ENCODE measurements at regions not wholly inside any gene's neighbourhood (a gene's known extent, or its start where the extent isn't known, plus 50 kb on each side); places are given as distances from the start of the nearest gene placed in this dataset.

GRCh38 chr2:155389224-155389623 lies 690.7 kb downstream of the KCNJ3 start:
- WGBS (ENCODE audit: insufficient coverage, low coverage, missing lambda C conversion rate): 4% methylated on average over 1 of the region's 1 CpG
- H4K20me1 ChIP-seq (replicated peaks; ENCODE audit: control insufficient read depth, insufficient read depth, low read length): no peaks in the 10 kb centered on the region
- FAIRE-seq (no peak), ATAC-seq (peak; percentile 79), DNase-seq (ENCODE audit: extremely low read depth in 1 of 4, low spot score in 3 of 4) (peak in 2 of 4 experiments; percentile 30 to 56)
- no peaks in the 10 kb centered on the region for H3K36me3 ChIP-seq (ENCODE audit: control insufficient read depth, insufficient read depth, low read length)
- H3K4me2 ChIP-seq (ENCODE audit: insufficient read depth, low read length): no peak overlapping the region
- no peaks in the 10 kb centered on the region for H3K9me3 ChIP-seq (replicated peaks; ENCODE audit: control insufficient read depth, insufficient read depth, low read depth, low read length)
- no peaks in the 10 kb centered on the region for H3K9me1 ChIP-seq (ENCODE audit: control insufficient read depth, insufficient read depth, low read length)
- H3K79me2 ChIP-seq (ENCODE audit: control insufficient read depth, insufficient read depth, low read length): peaks cover 12% of the 10 kb centered on the region; the same call in 1 of the 3 replicates
- intact Hi-C loops (cut with micrococcal nuclease): no loop called here
- H3K4me1 ChIP-seq (replicated peaks in 1 of 2; ENCODE audit: control insufficient read depth in 2 of 2, insufficient read depth in 2 of 2, low read length in 2 of 2): no peaks in the 10 kb centered on the region; a peak in 1 of 5 replicates
- H3K4me3 ChIP-seq: no peak overlapping the region
- BruUV-seq (replicated peaks): no TSS peak
- H2AFZ ChIP-seq (ENCODE audit: low read depth, low read length): no peak overlapping the region
- H3K27me3 ChIP-seq (ENCODE audit: control insufficient read depth in 2 of 2, insufficient read depth in 2 of 2, low read length in 2 of 2): no peaks in the 10 kb centered on the region
- in situ Hi-C loops (cut with MboI): no loop called here
- ChIA-PET CTCF (ENCODE audit: low intra/inter-chr PET ratio) (interaction anchor here (0.6 kb wide), 1 partner anchor 10 kb away, joined by 3 read pairs; no protein-coding TSS in a partner anchor), POLR2A (no interaction called here)
- H3K27ac ChIP-seq (ENCODE audit: extremely low read depth, low read depth, low read length): no peak overlapping the region
- H3K9ac ChIP-seq (ENCODE audit: insufficient read depth in 1 of 2, low read depth in 2 of 2, low read length in 2 of 2): no peak overlapping the region
- TF ChIP-seq HMG20A (CRISPR knock-in tag; conservative IDR thresholded peaks at IDR 0.05): no peak
- no peak for TF ChIP-seq KLF13 (tag; IDR thresholded peaks at IDR 0.05; ENCODE audit: borderline replicate concordance, low read depth)
- no peak for TF ChIP-seq RHOXF2B (CRISPR knock-in tag; conservative IDR thresholded peaks at IDR 0.05)
- TF ChIP-seq, protein P1, sequence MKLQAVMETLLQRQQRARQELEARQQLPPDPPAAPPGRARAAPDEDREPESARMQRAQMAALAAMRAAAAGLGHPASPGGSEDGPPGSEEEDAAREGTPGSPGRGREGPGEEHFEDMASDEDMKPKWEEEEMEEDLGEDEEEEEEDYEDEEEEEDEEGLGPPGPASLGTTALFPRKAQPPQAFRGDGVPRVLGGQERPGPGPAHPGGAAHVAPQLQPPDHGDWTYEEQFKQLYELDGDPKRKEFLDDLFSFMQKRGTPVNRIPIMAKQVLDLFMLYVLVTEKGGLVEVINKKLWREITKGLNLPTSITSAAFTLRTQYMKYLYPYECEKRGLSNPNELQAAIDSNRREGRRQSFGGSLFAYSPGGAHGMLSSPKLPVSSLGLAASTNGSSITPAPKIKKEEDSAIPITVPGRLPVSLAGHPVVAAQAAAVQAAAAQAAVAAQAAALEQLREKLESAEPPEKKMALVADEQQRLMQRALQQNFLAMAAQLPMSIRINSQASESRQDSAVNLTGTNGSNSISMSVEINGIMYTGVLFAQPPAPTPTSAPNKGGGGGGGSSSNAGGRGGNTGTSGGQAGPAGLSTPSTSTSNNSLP (IDR thresholded peaks at IDR 0.05; ENCODE audit: borderline replicate concordance, low read depth, low read length): no peak
- peak; percentile 69 for TF ChIP-seq ZNF316 (IDR thresholded peaks at IDR 0.05)
- no peak for TF ChIP-seq ZNF212 (CRISPR knock-in tag; IDR thresholded peaks at IDR 0.05)
- peak; percentile 63 for TF ChIP-seq CBFA2T3 (IDR thresholded peaks at IDR 0.05)
- 0 out of 2 replicates have a peak, but pooled peaks have one; percentile 27 for TF ChIP-seq DPF2 (IDR thresholded peaks at IDR 0.05)
- TF ChIP-seq TEAD4 (IDR thresholded peaks at IDR 0.05; ENCODE audit: low read length): peak; percentile 44
- TF ChIP-seq TEAD4 (CRISPR knock-in tag; IDR thresholded peaks at IDR 0.05; ENCODE audit: borderline replicate concordance): no peak
- TF ChIP-seq MAFG (tag; conservative IDR thresholded peaks at IDR 0.05): peak; percentile 47
- TF ChIP-seq RCOR1 (IDR thresholded peaks at IDR 0.05; ENCODE audit: borderline replicate concordance in 1 of 2, low read depth in 2 of 2, low read length in 2 of 2): 0 out of 4 replicates have a peak, but pooled peaks of 1 of the 2 experiments have one; percentile 17
- TF ChIP-seq ZNF586 (CRISPR knock-in tag; conservative IDR thresholded peaks at IDR 0.05): no peak
- TF ChIP-seq, protein P2, sequence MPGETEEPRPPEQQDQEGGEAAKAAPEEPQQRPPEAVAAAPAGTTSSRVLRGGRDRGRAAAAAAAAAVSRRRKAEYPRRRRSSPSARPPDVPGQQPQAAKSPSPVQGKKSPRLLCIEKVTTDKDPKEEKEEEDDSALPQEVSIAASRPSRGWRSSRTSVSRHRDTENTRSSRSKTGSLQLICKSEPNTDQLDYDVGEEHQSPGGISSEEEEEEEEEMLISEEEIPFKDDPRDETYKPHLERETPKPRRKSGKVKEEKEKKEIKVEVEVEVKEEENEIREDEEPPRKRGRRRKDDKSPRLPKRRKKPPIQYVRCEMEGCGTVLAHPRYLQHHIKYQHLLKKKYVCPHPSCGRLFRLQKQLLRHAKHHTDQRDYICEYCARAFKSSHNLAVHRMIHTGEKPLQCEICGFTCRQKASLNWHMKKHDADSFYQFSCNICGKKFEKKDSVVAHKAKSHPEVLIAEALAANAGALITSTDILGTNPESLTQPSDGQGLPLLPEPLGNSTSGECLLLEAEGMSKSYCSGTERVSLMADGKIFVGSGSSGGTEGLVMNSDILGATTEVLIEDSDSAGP (CRISPR knock-in tag; IDR thresholded peaks at IDR 0.05): no peak
- TF ChIP-seq, protein P3, sequence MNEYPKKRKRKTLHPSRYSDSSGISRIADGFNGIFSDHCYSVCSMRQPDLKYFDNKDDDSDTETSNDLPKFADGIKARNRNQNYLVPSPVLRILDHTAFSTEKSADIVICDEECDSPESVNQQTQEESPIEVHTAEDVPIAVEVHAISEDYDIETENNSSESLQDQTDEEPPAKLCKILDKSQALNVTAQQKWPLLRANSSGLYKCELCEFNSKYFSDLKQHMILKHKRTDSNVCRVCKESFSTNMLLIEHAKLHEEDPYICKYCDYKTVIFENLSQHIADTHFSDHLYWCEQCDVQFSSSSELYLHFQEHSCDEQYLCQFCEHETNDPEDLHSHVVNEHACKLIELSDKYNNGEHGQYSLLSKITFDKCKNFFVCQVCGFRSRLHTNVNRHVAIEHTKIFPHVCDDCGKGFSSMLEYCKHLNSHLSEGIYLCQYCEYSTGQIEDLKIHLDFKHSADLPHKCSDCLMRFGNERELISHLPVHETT (CRISPR knock-in tag; conservative IDR thresholded peaks at IDR 0.05 in 1 of 2, IDR thresholded peaks at IDR 0.05 in 1 of 2): no peak
- no peak for TF ChIP-seq MBD2 (IDR thresholded peaks at IDR 0.05; ENCODE audit: borderline replicate concordance, low read depth)
- TF ChIP-seq MAFK (IDR thresholded peaks at IDR 0.05; ENCODE audit: low read length): 0 out of 2 replicates have a peak, but pooled peaks have one; percentile 7
- no peak for TF ChIP-seq NCOA4 (IDR thresholded peaks at IDR 0.05; ENCODE audit: partially characterized antibody)
- peak; percentile 17; the same call in 1 of the 2 replicates for TF ChIP-seq EP300 (IDR thresholded peaks at IDR 0.05; ENCODE audit: low read length)

Measured in K562 (cell line).